HCT116 (cell line): ENCODE measurements at regions not wholly inside any gene's neighbourhood (a gene's known extent, or its start where the extent isn't known, plus 50 kb on each side); places are given as distances from the start of the nearest gene placed in this dataset.
"Not testable (repeated sequence)": the region's sequence is repeated elsewhere in the genome, so short reads cannot be mapped to it uniquely, and the experiment has no call there.

Source experiments
- ATAC-seq: fragments of 200-7000 bp; cut with Tn5 transposase; 2 replicates; pipeline ENCODE4 v1.9.1; 2020; ENCODE audit warnings: mild to moderate bottlenecking, moderate library complexity
- BruUV-seq: library from RNA; stranded (reverse); fragments of 400-500 nt; replicated peaks from 2 replicates; lab custom pipeline; 2021; lab: Mats Ljungman, UMichigan
- CTCF ChIA-PET: fragments of 300-600 bp; sonication (Branson Sonifier 250); formaldehyde crosslinking; loops from one replicate; lab custom pipeline; 2021; ENCODE audit warnings: antibody characterized with exemption; lab: Charles Lee
- POLR2A ChIA-PET: fragments of 300-600, 350-600 bp; sonication (Branson Sonifier 250); formaldehyde crosslinking; loops from one replicate; lab custom pipeline; 2021; ENCODE audit warnings: antibody characterized with exemption; lab: Charles Lee
- RAD21 ChIA-PET, 2 experiments: fragments of 300-600 bp; sonication (Branson Sonifier 250); formaldehyde crosslinking; loops; one replicate each; lab custom pipeline; 2023; ENCODE audit warnings: low total read pairs in 2 of 2; ENCODE audit not compliant: uncharacterized antibody in 2 of 2, unreplicated experiment in 2 of 2, low non-redundant PET in 1 of 2; lab: Charles Lee
- DNase-seq: peaks from one replicate; pipeline ENCODE4 v3.0.0-alpha.2; 2010; ENCODE audit warnings: low read depth, low spot score
- H2AFZ ChIP-seq: fragments of 200-600 bp; shearing (Covaris generic), sonication (generic); 2 replicates; pipeline ENCODE4 v1.6.1; 2017; ENCODE audit warnings: low read depth, mixed run types, mixed read lengths, antibody characterized with exemption, low read length; ENCODE audit not compliant: poor library complexity, severe bottlenecking
- H3K27ac ChIP-seq: 2 replicates; pipeline ENCODE4 v1.5.1; 2012; ENCODE audit warnings: low read depth, low read length
- H3K27me3 ChIP-seq: fragments of 200-600 bp; sonication (generic); 2 replicates; pipeline ENCODE4 v1.6.1; 2016; ENCODE audit warnings: mixed run types, low read length, mixed read lengths; ENCODE audit not compliant: insufficient read depth
- H3K36me3 ChIP-seq, 2 experiments: fragments of 200-500 bp in 1 of 2; fragments of 200-600 bp in 1 of 2; sonication (Bioruptor generic) in 1 of 2; sonication (generic) in 1 of 2; 2 replicates each; pipeline versions ENCODE4 v1.5.1 to v1.6.1; 2014 to 2016; ENCODE audit warnings: low read length in 2 of 2, inconsistent platforms in 1 of 2, mixed read lengths in 1 of 2, mixed run types in 1 of 2; ENCODE audit not compliant: insufficient read depth in 2 of 2, control insufficient read depth in 1 of 2
- H3K4me1 ChIP-seq, 2 experiments: fragments of 200-600 bp in 1 of 2; sonication (generic) in 1 of 2; 2 replicates each; pipeline versions ENCODE4 v1.5.1 to v1.6.1; 2012 to 2017; ENCODE audit warnings: low read length in 2 of 2, inconsistent platforms in 1 of 2, mild to moderate bottlenecking in 1 of 2, mixed read lengths in 1 of 2, mixed run types in 1 of 2, moderate library complexity in 1 of 2; ENCODE audit not compliant: insufficient read depth in 2 of 2, control insufficient read depth in 1 of 2
- H3K4me2 ChIP-seq: fragments of 200-600 bp; sonication (generic); 2 replicates; pipeline ENCODE4 v1.6.1; 2017; ENCODE audit warnings: mixed run types, low read length, mixed read lengths
- H3K4me3 ChIP-seq, 2 experiments: fragments of 200-600 bp in 1 of 2; sonication (generic) in 1 of 2; replicated peaks in 1 of 2; 2 replicates each; pipeline ENCODE4 v1.5.1; 2011 to 2016; ENCODE audit warnings: low read length in 2 of 2, control low read depth in 1 of 2, low read depth in 1 of 2, mild to moderate bottlenecking in 1 of 2, mixed read lengths in 1 of 2, mixed run types in 1 of 2
- H3K79me2 ChIP-seq: fragments of 200-600 bp; sonication (generic); 2 replicates; pipeline ENCODE4 v1.6.1; 2017; ENCODE audit warnings: mild to moderate bottlenecking, mixed run types, low read length, moderate library complexity, mixed read lengths; ENCODE audit not compliant: insufficient read depth
- H3K9ac ChIP-seq: fragments of 200-600 bp; sonication (generic); 2 replicates; pipeline ENCODE4 v1.6.1; 2016; ENCODE audit warnings: low read length, mixed read lengths
- H3K9me2 ChIP-seq: fragments of 200-600 bp; sonication (generic), shearing (Covaris generic); 2 replicates; pipeline ENCODE4 v1.6.1; 2017; ENCODE audit warnings: mixed run types, mild to moderate bottlenecking, moderate library complexity; ENCODE audit not compliant: insufficient read depth
- H3K9me3 ChIP-seq, 2 experiments: fragments of 200-500 bp in 1 of 2; fragments of 200-600 bp in 1 of 2; sonication (Bioruptor generic) in 1 of 2; sonication (generic) in 1 of 2; 2 replicates each; pipeline ENCODE4 v1.6.1; 2014 to 2017; ENCODE audit warnings: low read length in 2 of 2, mixed read lengths in 2 of 2, inconsistent platforms in 1 of 2, low read depth in 1 of 2, mild to moderate bottlenecking in 1 of 2, mixed run types in 1 of 2, moderate library complexity in 1 of 2; ENCODE audit not compliant: control insufficient read depth in 1 of 2, insufficient read depth in 1 of 2
- H4K20me1 ChIP-seq: fragments of 200-600 bp; sonication (generic), shearing (Covaris generic); 2 replicates; pipeline ENCODE4 v1.6.1; 2017; ENCODE audit warnings: mixed run types, mild to moderate bottlenecking, moderate library complexity; ENCODE audit not compliant: insufficient read depth
- ATF3 ChIP-seq: IDR thresholded peaks from 2 replicates; pipeline ENCODE4 v1.6.1; 2012
- CTCF ChIP-seq, 3 experiments: fragments of 200-600 bp in 1 of 3; sonication (generic) in 1 of 3; IDR thresholded peaks in 2 of 3; conservative IDR thresholded peaks in 1 of 3; 2 replicates each; pipeline ENCODE4 v1.5.1; 2012 to 2017; ENCODE audit warnings: low read depth in 2 of 3, low read length in 2 of 3, antibody characterized with exemption in 1 of 3, borderline replicate concordance in 1 of 3, control low read depth in 1 of 3, mild to moderate bottlenecking in 1 of 3, mixed read lengths in 1 of 3, mixed run types in 1 of 3, moderate library complexity in 1 of 3; ENCODE audit not compliant: insufficient read depth in 1 of 3
- EGR1 ChIP-seq: IDR thresholded peaks from 2 replicates; pipeline ENCODE4 v1.6.1; 2012; ENCODE audit warnings: low read depth
- ELF1 ChIP-seq: IDR thresholded peaks from 2 replicates; pipeline ENCODE4 v1.6.1; 2012; ENCODE audit warnings: low read depth, borderline replicate concordance
- EZH2 ChIP-seq: fragments of 200-600 bp; sonication (generic); IDR thresholded peaks from 2 replicates; pipeline ENCODE4 v1.6.1; 2017; ENCODE audit warnings: antibody characterized with exemption, mixed run types
- FOSL1 ChIP-seq: IDR thresholded peaks from 2 replicates; pipeline ENCODE4 v1.6.1; 2012; ENCODE audit warnings: low read depth
- POLR2AphosphoS5 ChIP-seq: IDR thresholded peaks from 2 replicates; pipeline ENCODE4 v1.6.1; 2011; ENCODE audit warnings: mild to moderate bottlenecking, low read depth, low read length, moderate library complexity
- RAD21 ChIP-seq: IDR thresholded peaks from 2 replicates; pipeline ENCODE4 v1.6.1; 2012; ENCODE audit warnings: low read depth, mild to moderate bottlenecking
- ZNF274 ChIP-seq: fragments of 200-500 bp; sonication (Bioruptor generic); IDR thresholded peaks from 2 replicates; pipeline ENCODE4 v1.6.1; 2014; ENCODE audit warnings: mild to moderate bottlenecking, low read depth, low read length, inconsistent platforms
- intact Hi-C: fragments of 100-400 bp; cut with micrococcal nuclease; formaldehyde crosslinking; loops from 2 replicates; pipeline ENCODE4 v1.10.0; 2022
- TF ChIP-seq, protein P1 (sequence below): IDR thresholded peaks from 2 replicates; pipeline ENCODE4 v1.6.1; 2012
- TF ChIP-seq, protein P2 (sequence below): IDR thresholded peaks from 2 replicates; pipeline ENCODE4 v1.6.1; 2012; ENCODE audit warnings: low read depth

- Histone ChIP-seq H3K79me2 (no peaks in the 10 kb centered on the region), H3K4me1 (peaks cover 2 to 8% of the 10 kb centered on the region in 2 experiments; a peak in 3 of 4 replicates), H3K9ac (no peak overlapping the region), H3K27ac (no peak overlapping the region), H4K20me1 (no peaks in the 10 kb centered on the region), H3K27me3 (no peaks in the 10 kb centered on the region), H2AFZ (no peak overlapping the region), H3K9me2 (no peaks in the 10 kb centered on the region), H3K9me3 (no peaks in the 10 kb centered on the region), H3K4me2 (no peak overlapping the region), H3K36me3 (no peaks in the 10 kb centered on the region), H3K4me3 (no peak overlapping the region)
- ChIA-PET RAD21 (no interaction called here), CTCF (no interaction called here), POLR2A (no interaction called here)
- no peak for DNase-seq
- BruUV-seq, result no TSS peak
- TF ChIP-seq EZH2, result no peak
- no peak for TF ChIP-seq ZNF274
- TF ChIP-seq ATF3, result no peak
- no peak for TF ChIP-seq CTCF (IDR thresholded peaks at IDR 0.05 in 2 of 3, conservative IDR thresholded peaks at IDR 0.05 in 1 of 3; ENCODE audit: borderline replicate concordance in 1 of 3, insufficient read depth in 1 of 3, low read depth in 2 of 3, low read length in 2 of 3)
- no peak for TF ChIP-seq EGR1
- no peak for TF ChIP-seq RAD21
- TF ChIP-seq, protein P1, sequence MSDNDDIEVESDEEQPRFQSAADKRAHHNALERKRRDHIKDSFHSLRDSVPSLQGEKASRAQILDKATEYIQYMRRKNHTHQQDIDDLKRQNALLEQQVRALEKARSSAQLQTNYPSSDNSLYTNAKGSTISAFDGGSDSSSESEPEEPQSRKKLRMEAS, result no peak
- no peak for TF ChIP-seq ELF1
- TF ChIP-seq POLR2AphosphoS5, result no peak
- no peak for TF ChIP-seq FOSL1
- TF ChIP-seq, protein P2, sequence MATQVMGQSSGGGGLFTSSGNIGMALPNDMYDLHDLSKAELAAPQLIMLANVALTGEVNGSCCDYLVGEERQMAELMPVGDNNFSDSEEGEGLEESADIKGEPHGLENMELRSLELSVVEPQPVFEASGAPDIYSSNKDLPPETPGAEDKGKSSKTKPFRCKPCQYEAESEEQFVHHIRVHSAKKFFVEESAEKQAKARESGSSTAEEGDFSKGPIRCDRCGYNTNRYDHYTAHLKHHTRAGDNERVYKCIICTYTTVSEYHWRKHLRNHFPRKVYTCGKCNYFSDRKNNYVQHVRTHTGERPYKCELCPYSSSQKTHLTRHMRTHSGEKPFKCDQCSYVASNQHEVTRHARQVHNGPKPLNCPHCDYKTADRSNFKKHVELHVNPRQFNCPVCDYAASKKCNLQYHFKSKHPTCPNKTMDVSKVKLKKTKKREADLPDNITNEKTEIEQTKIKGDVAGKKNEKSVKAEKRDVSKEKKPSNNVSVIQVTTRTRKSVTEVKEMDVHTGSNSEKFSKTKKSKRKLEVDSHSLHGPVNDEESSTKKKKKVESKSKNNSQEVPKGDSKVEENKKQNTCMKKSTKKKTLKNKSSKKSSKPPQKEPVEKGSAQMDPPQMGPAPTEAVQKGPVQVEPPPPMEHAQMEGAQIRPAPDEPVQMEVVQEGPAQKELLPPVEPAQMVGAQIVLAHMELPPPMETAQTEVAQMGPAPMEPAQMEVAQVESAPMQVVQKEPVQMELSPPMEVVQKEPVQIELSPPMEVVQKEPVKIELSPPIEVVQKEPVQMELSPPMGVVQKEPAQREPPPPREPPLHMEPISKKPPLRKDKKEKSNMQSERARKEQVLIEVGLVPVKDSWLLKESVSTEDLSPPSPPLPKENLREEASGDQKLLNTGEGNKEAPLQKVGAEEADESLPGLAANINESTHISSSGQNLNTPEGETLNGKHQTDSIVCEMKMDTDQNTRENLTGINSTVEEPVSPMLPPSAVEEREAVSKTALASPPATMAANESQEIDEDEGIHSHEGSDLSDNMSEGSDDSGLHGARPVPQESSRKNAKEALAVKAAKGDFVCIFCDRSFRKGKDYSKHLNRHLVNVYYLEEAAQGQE, result no peak
- no peak for ATAC-seq
- intact Hi-C loops, result no loop called here
These were observed 315.8 kb downstream of the ADGRD1 start for GRCh38 chr12:131269551-131269950.

GRCh38 chr12:131269977-131270376, 316.3 kb downstream of the ADGRD1 start:
- CTCF ChIA-PET, DNase-seq, H3K9me3 ChIP-seq, intact Hi-C loops, H3K4me3 ChIP-seq, H3K9ac ChIP-seq, BruUV-seq, H3K27ac ChIP-seq, H3K4me1 ChIP-seq, H3K27me3 ChIP-seq, H2AFZ ChIP-seq, ATAC-seq, RAD21 ChIA-PET, H3K9me2 ChIP-seq, H3K36me3 ChIP-seq, H4K20me1 ChIP-seq, H3K79me2 ChIP-seq, H3K4me2 ChIP-seq, POLR2A ChIA-PET: not testable (repeated sequence)
